ACC112 (cell line): ENCODE measurements at regions not wholly inside any gene's neighbourhood (a gene's known extent, or its start where the extent isn't known, plus 50 kb on each side); places are given as distances from the start of the nearest gene placed in this dataset.
"Not testable (repeated sequence)": the region's sequence is repeated elsewhere in the genome, so short reads cannot be mapped to it uniquely, and the experiment has no call there.

Source experiments
- H2AFZ ChIP-seq: fragments of 200-600 bp; sonication (generic); one replicate; pipeline ENCODE4 v1.6.0; 2017; ENCODE audit warnings: antibody characterized with exemption, low read length; ENCODE audit not compliant: unreplicated experiment
- H3K27ac ChIP-seq: fragments of 200-600 bp; sonication (generic); 2 replicates; pipeline ENCODE4 v1.5.1; 2014; ENCODE audit warnings: low read depth, mild to moderate bottlenecking, antibody characterized with exemption, low read length, moderate library complexity
- H3K27me3 ChIP-seq: fragments of 200-600 bp; sonication (generic); 2 replicates; pipeline ENCODE4 v1.6.1; 2014; ENCODE audit warnings: mild to moderate bottlenecking, antibody characterized with exemption, low read length, moderate library complexity, mixed read lengths; ENCODE audit not compliant: insufficient read depth
- H3K36me3 ChIP-seq: fragments of 200-600 bp; sonication (generic); 2 replicates; pipeline ENCODE4 v1.6.1; 2016; ENCODE audit warnings: mild to moderate bottlenecking, antibody characterized with exemption, low read length, moderate library complexity, mixed read lengths; ENCODE audit not compliant: insufficient read depth
- H3K4me1 ChIP-seq: fragments of 200-600 bp; sonication (generic); one replicate; pipeline ENCODE4 v1.6.1; 2016; ENCODE audit warnings: low read length, mixed read lengths; ENCODE audit not compliant: insufficient read depth, unreplicated experiment, control insufficient read depth
- H3K4me3 ChIP-seq: fragments of 200-600 bp; sonication (generic); 2 replicates; pipeline ENCODE4 v1.5.1; 2014; ENCODE audit warnings: mild to moderate bottlenecking, low read depth, low read length
- H3K79me2 ChIP-seq: fragments of 200-600 bp; sonication (generic); one replicate; pipeline ENCODE4 v1.6.0; 2016; ENCODE audit warnings: low read length; ENCODE audit not compliant: control insufficient read depth, unreplicated experiment, insufficient read depth

DNA sequence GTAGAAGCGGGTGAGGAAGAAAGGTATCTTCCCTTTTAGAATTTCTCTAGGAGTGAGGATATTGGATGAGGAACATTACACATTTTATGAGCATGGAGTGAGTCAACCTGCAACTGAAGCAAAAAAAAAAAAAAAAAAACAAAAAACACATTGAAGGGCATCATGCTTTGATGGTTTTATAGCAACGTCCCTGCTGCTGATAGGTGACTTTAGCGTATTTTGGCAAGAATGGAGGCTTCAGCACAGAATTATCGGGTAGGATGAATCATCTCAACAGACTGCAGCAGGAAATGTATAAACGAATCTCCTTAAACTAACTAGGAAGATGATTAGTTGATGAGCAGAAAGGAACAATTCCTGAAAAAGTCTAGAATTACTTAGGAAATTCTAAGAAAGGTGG lies 1359.6 kb upstream of the ATXN8OS start:
- no peaks in the 10 kb centered on the region for H3K36me3 ChIP-seq
- no peak overlapping the region for H2AFZ ChIP-seq
- no peaks in the 10 kb centered on the region for H3K4me1 ChIP-seq
- no peaks in the 10 kb centered on the region for H3K27me3 ChIP-seq
- H3K79me2 ChIP-seq = no peaks in the 10 kb centered on the region
- no peak overlapping the region for H3K27ac ChIP-seq
- no peak overlapping the region for H3K4me3 ChIP-seq

DNA sequence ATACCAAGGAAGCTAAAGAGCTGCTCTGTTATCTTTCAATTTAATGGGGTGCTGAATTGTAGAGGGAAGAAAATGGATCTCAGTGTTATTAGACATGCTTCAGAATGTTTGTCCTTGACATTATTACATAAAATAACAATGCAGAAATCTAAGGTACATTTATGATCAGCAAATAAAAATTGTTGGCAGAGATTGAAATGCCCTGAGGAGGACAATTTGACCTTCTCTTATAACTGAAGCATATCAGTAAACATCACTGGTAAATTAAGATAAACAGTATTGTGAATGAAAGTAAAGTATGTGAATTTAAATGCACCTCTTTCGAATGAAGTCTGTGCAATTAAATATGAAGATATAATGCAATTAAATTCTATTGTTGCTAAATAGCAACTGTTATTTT lies 1362.1 kb upstream of the ATXN8OS start:
- no peaks in the 10 kb centered on the region for H3K27me3 ChIP-seq
- no peak overlapping the region for H3K27ac ChIP-seq
- no peak overlapping the region for H2AFZ ChIP-seq
- H3K4me3 ChIP-seq = no peak overlapping the region
- H3K79me2 ChIP-seq = no peaks in the 10 kb centered on the region
- no peaks in the 10 kb centered on the region for H3K36me3 ChIP-seq
- no peaks in the 10 kb centered on the region for H3K4me1 ChIP-seq

DNA sequence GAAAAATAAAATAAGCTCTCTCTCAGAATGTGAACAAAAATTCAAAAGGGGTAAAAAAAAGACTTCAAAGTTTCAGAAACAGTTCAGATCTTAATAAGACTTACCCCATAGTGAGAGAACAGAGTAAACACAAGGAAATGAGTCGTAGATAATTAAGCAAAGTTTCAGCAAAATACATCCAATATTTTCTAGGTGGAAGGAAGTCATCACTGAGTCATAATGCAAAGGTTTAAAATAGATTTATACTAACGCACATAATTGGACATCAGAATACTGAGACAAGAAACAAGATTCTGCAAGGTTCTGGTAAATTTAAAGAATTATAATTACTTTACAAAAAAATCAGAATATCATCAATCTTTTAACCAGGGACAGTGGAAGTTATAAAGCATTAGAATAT lies 1370.7 kb upstream of the ATXN8OS start:
- no peaks in the 10 kb centered on the region for H3K27me3 ChIP-seq
- no peak overlapping the region for H2AFZ ChIP-seq
- H3K27ac ChIP-seq = no peak overlapping the region
- no peaks in the 10 kb centered on the region for H3K79me2 ChIP-seq
- H3K4me1 ChIP-seq = no peaks in the 10 kb centered on the region
- no peaks in the 10 kb centered on the region for H3K36me3 ChIP-seq
- no peak overlapping the region for H3K4me3 ChIP-seq

DNA sequence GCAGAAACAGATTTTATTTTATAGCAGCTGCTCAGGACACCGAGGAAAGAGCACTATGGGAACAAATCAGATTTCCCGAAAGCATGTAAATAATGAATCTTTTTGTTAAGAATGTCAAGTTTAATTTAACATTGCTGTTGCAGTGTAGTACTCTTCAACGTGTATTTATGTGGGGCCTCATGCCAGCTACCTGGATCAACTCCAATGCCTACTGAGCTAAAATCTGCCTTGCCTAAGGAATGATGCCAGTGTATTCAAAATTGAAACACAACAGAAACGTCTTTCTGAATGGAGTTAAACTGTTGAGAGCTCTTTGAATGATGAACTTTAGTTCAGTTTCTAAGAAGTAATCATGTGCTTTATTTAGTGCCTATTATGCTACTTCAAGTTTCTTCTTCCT lies 1379.8 kb upstream of the ATXN8OS start:
- H3K4me1 ChIP-seq = no peaks in the 10 kb centered on the region
- H3K4me3 ChIP-seq = no peak overlapping the region
- H3K27ac ChIP-seq = no peak overlapping the region
- H3K36me3 ChIP-seq = no peaks in the 10 kb centered on the region
- no peak overlapping the region for H2AFZ ChIP-seq
- no peaks in the 10 kb centered on the region for H3K79me2 ChIP-seq
- H3K27me3 ChIP-seq = no peaks in the 10 kb centered on the region

DNA sequence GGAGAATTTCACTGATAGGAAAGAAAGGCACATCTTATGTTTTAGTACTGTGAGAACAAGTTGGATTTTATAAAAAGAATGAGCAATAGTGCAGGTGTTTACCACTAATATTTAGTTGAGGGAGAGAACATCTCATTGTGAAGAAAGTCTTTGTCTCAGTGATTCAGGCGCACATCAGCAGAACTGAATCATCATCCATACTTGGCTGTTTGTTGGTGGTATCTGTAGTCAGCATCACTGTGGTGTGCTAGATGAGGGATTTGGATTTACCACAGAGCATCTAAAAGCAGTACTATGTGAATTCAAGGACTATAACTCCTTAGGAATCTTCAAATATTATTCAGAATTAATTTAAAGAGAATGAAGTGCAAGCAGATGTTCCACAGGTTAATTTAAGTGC lies 1380.5 kb upstream of the ATXN8OS start:
- H2AFZ ChIP-seq = no peak overlapping the region
- no peak overlapping the region for H3K27ac ChIP-seq

DNA sequence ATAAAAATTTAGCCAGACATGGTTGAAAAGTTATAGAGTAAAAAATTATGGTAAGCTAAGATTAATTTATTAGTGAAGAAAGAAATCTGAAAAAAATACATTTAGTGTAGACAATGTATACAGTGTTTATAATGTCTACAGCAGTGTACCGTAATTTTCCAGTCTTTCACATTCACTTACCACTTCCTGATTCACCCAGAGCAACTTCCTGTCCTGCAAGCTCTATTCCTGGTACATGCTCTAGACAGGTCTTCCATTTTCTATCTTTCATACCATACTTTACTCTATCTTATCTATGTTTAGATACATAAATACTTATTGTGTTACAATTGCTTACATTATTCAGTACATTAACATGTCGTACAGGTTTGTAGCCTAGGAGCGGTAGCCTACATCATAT lies 1387.8 kb upstream of the ATXN8OS start:
- Histone ChIP-seq H3K4me1 (no peaks in the 10 kb centered on the region), H3K27me3 (no peaks in the 10 kb centered on the region), H3K36me3 (no peaks in the 10 kb centered on the region), H3K27ac (no peak overlapping the region), H3K4me3 (no peak overlapping the region), H2AFZ (no peak overlapping the region), H3K79me2 (no peaks in the 10 kb centered on the region)

More for the DNA sequence above, 1380.5 kb upstream of the ATXN8OS start:
- Histone ChIP-seq H3K79me2 (no peaks in the 10 kb centered on the region), H3K27me3 (no peaks in the 10 kb centered on the region), H3K4me1 (no peaks in the 10 kb centered on the region), H3K36me3 (no peaks in the 10 kb centered on the region), H3K4me3 (no peak overlapping the region)

DNA sequence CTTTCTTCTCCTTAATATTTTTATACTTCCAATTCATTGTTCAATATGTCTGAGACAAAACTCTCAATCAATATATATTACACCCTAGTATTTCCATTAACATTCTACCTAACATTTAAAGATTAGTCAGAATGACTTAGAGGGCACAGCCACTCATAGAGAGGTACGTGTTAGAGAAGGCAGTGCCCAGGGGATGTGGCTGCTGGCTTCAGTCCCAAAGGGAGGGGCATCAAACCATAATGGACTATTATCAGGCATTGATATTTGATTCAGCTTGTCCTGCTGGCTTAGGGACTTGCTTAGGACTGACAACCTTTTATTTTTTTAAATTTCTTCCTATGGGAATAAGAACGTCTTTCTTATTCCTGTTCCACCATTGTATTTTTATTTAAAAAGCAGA lies 1392.0 kb upstream of the ATXN8OS start:
- H3K4me3 ChIP-seq = no peak overlapping the region
- H3K27me3 ChIP-seq = no peaks in the 10 kb centered on the region
- no peak overlapping the region for H2AFZ ChIP-seq
- no peaks in the 10 kb centered on the region for H3K79me2 ChIP-seq
- H3K27ac ChIP-seq = no peak overlapping the region
- H3K36me3 ChIP-seq = no peaks in the 10 kb centered on the region
- H3K4me1 ChIP-seq = no peaks in the 10 kb centered on the region

DNA sequence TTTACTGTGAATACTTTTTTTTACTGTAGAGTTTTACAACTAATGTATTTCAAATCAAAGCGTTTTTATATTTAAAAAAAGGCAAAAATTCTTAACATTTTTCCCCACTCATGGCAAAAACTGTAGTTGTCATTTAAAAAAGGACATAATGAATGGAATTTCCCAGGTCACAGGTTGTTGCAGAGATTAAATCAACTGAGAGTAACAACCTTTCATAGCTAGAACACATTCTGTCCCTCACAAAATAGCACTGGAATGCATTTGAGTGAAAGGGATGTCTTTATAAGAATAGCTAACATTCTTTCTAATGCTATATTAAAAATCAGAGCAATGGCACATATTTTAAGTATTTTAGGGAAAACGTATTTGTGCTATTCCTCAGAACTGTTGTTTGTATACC lies 1393.3 kb upstream of the ATXN8OS start:
- no peaks in the 10 kb centered on the region for H3K27me3 ChIP-seq
- H2AFZ ChIP-seq = no peak overlapping the region
- no peaks in the 10 kb centered on the region for H3K4me1 ChIP-seq
- no peaks in the 10 kb centered on the region for H3K36me3 ChIP-seq
- H3K27ac ChIP-seq = no peak overlapping the region
- H3K79me2 ChIP-seq = no peaks in the 10 kb centered on the region
- no peak overlapping the region for H3K4me3 ChIP-seq

DNA sequence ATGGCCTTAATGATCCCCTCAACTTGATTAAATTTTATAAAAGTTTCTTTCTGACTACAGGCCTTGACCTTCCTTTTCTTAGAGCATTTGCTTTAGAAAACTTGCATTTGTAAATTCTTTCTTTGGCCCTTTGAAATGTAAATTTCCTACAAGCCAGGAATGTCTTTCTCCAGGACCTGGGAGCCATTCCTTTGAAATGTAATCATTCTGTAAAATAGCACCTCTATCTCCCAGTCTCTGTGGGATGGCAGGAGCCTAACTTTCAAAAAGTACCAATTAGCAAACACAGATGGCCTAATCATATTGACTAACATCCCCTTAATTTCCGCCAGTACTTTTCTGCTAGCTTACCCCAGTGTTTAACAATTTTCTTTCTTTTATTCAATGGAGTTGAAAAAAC lies 1394.2 kb upstream of the ATXN8OS start:
- H3K36me3 ChIP-seq = no peaks in the 10 kb centered on the region
- no peak overlapping the region for H3K4me3 ChIP-seq
- H3K79me2 ChIP-seq = no peaks in the 10 kb centered on the region
- H3K27ac ChIP-seq = no peak overlapping the region
- no peaks in the 10 kb centered on the region for H3K4me1 ChIP-seq
- no peaks in the 10 kb centered on the region for H3K27me3 ChIP-seq
- H2AFZ ChIP-seq = no peak overlapping the region

DNA sequence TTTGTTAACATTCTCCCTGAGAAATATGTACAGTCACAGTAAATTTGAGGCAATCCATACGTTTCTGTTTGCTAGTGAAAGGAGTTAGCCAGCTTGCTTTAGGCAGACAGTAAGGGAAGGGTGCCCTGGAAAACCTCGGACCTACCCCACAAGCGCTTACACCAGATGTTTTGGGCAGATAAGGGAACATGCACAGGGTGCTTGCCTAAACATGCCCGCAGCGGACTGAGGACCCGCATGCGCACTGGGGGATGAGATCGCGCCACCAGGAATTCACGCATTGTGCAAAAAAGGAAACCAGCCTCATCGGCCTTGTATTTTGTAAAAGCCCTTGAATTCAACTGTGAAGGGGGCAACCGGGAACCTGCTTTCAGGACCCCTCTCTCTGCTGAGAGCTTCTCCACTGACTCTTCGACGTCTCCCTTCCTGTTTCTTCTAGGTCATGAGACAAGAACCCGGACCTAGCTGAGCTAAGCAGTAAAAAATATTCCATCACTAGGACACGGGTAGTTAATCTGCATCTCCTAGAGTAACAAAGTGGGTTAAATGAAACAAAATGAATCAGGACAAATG lies 1399.2 kb upstream of the ATXN8OS start:
- H3K36me3 ChIP-seq = no peaks in the 10 kb centered on the region
- H3K27me3 ChIP-seq = no peaks in the 10 kb centered on the region
- no peaks in the 10 kb centered on the region for H3K4me1 ChIP-seq
- no peak overlapping the region for H2AFZ ChIP-seq
- H3K79me2 ChIP-seq = no peaks in the 10 kb centered on the region
- H3K27ac ChIP-seq = no peak overlapping the region
- no peak overlapping the region for H3K4me3 ChIP-seq

DNA sequence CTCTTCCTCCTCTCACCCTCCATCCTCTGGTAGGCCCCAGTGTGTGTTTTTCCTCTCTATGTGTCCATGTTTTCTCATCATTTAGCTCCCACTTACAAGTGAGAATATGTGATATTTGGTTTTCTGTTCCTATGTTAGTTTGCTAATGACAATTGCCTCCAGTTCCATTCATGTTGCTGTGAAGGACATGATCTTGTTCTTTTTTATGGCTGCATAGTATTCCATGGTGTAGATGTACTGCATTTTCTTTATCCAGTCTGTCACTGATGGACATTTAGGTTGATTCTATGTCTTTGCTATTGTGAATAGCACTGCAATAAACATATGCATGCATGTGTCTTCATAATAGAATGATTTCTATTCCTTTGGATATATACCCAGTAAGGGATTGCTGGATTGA lies 1401.6 kb upstream of the ATXN8OS start:
- H3K79me2 ChIP-seq, H2AFZ ChIP-seq, H3K4me3 ChIP-seq, H3K27ac ChIP-seq, H3K4me1 ChIP-seq, H3K36me3 ChIP-seq, H3K27me3 ChIP-seq: not testable (repeated sequence)
